ENCODE measurements at regions not wholly inside any gene's neighbourhood (a gene's known extent, or its start where the extent isn't known, plus 50 kb on each side); places are given as distances from the start of the nearest gene placed in this dataset.
"Not testable (repeated sequence)": the region's sequence is repeated elsewhere in the genome, so short reads cannot be mapped to it uniquely, and the experiment has no call there.

GRCh38 chrX:40834225-40834624 is 98.9 kb upstream of the MED14 start:
- H3K9me3 Mint-ChIP-seq, result peaks cover 3% of the 10 kb centered on the region
- H3K27me3 Mint-ChIP-seq, result peaks cover 51% of the 10 kb centered on the region
- no peaks in the 10 kb centered on the region for H3K4me1 Mint-ChIP-seq (ENCODE audit: low read depth)
- no peak for DNase-seq
- no peaks in the 10 kb centered on the region for H3K36me3 Mint-ChIP-seq (ENCODE audit: low read depth)
- H3K27ac Mint-ChIP-seq, result no peak overlapping the region
- no peak overlapping the region for H3K4me3 Mint-ChIP-seq

GRCh38 chrX:40835526-40835925 is 100.2 kb upstream of the MED14 start:
- Mint-ChIP-seq H3K36me3 (ENCODE audit: low read depth) (no peaks in the 10 kb centered on the region), H3K4me3 (no peak overlapping the region), H3K9me3 (peaks cover 12% of the 10 kb centered on the region), H3K4me1 (ENCODE audit: low read depth) (no peaks in the 10 kb centered on the region), H3K27ac (no peak overlapping the region), H3K27me3 (peaks cover 58% of the 10 kb centered on the region)
- DNase-seq, result no peak

GRCh38 chrX:40843643-40844042 is 108.3 kb upstream of the MED14 start:
- no peak for DNase-seq
- Mint-ChIP-seq H3K27me3 (peaks cover 66% of the 10 kb centered on the region), H3K9me3 (peaks cover 23% of the 10 kb centered on the region), H3K36me3 (ENCODE audit: low read depth) (no peaks in the 10 kb centered on the region), H3K4me1 (ENCODE audit: low read depth) (no peaks in the 10 kb centered on the region), H3K27ac (no peak overlapping the region), H3K4me3 (no peak overlapping the region)

GRCh38 chrX:40844471-40844870 is 109.1 kb upstream of the MED14 start:
- no peak for DNase-seq
- Mint-ChIP-seq H3K4me1 (ENCODE audit: low read depth) (no peaks in the 10 kb centered on the region), H3K4me3 (no peak overlapping the region), H3K27me3 (peaks cover 62% of the 10 kb centered on the region), H3K36me3 (ENCODE audit: low read depth) (no peaks in the 10 kb centered on the region), H3K9me3 (peaks cover 21% of the 10 kb centered on the region), H3K27ac (no peak overlapping the region)

GRCh38 chrX:40845331-40845911 is 110.1 kb upstream of the MED14 start:
- Mint-ChIP-seq H3K9me3 (peaks cover 13% of the 10 kb centered on the region), H3K36me3 (ENCODE audit: low read depth) (no peaks in the 10 kb centered on the region), H3K4me3 (no peak overlapping the region), H3K27me3 (peaks cover 63% of the 10 kb centered on the region), H3K4me1 (ENCODE audit: low read depth) (no peaks in the 10 kb centered on the region), H3K27ac (no peak overlapping the region)
- no peak for DNase-seq

GRCh38 chrX:40849906-40850823 is 114.8 kb upstream of the MED14 start:
- H3K4me1 Mint-ChIP-seq (ENCODE audit: low read depth), result peaks cover 3% of the 10 kb centered on the region
- H3K36me3 Mint-ChIP-seq (ENCODE audit: low read depth), result no peaks in the 10 kb centered on the region
- H3K9me3 Mint-ChIP-seq, result no peaks in the 10 kb centered on the region
- no peak for DNase-seq
- peaks cover 68% of the 10 kb centered on the region for H3K27me3 Mint-ChIP-seq
- H3K27ac Mint-ChIP-seq, result no peak overlapping the region
- no peak overlapping the region for H3K4me3 Mint-ChIP-seq

GRCh38 chrX:40852586-40852985 is 117.2 kb upstream of the MED14 start:
- Mint-ChIP-seq H3K4me1 (ENCODE audit: low read depth) (peaks cover 3% of the 10 kb centered on the region), H3K36me3 (ENCODE audit: low read depth) (no peaks in the 10 kb centered on the region), H3K9me3 (no peaks in the 10 kb centered on the region), H3K4me3 (no peak overlapping the region), H3K27me3 (peaks cover 56% of the 10 kb centered on the region), H3K27ac (no peak overlapping the region)
- no peak for DNase-seq

GRCh38 chrX:40853004-40853815 is 117.9 kb upstream of the MED14 start:
- Mint-ChIP-seq H3K4me3 (no peak overlapping the region), H3K27ac (no peak overlapping the region), H3K36me3 (ENCODE audit: low read depth) (no peaks in the 10 kb centered on the region), H3K27me3 (peaks cover 52% of the 10 kb centered on the region), H3K9me3 (no peaks in the 10 kb centered on the region), H3K4me1 (ENCODE audit: low read depth) (peaks cover 3% of the 10 kb centered on the region)
- no peak for DNase-seq

GRCh38 chrX:40853816-40854123 is 118.4 kb upstream of the MED14 start:
- H3K4me3 Mint-ChIP-seq, result no peak overlapping the region
- H3K27me3 Mint-ChIP-seq, result peaks cover 55% of the 10 kb centered on the region
- H3K27ac Mint-ChIP-seq, result no peak overlapping the region
- H3K36me3 Mint-ChIP-seq (ENCODE audit: low read depth), result no peaks in the 10 kb centered on the region
- H3K9me3 Mint-ChIP-seq, result no peaks in the 10 kb centered on the region
- H3K4me1 Mint-ChIP-seq (ENCODE audit: low read depth), result peaks cover 3% of the 10 kb centered on the region
- DNase-seq, result no peak

- no peaks in the 10 kb centered on the region for H3K9me3 Mint-ChIP-seq
- no peak overlapping the region for H3K4me3 Mint-ChIP-seq
- H3K27me3 Mint-ChIP-seq, result peaks cover 57% of the 10 kb centered on the region
- H3K36me3 Mint-ChIP-seq (ENCODE audit: low read depth), result no peaks in the 10 kb centered on the region
- DNase-seq, result no peak
- peaks cover 3% of the 10 kb centered on the region for H3K4me1 Mint-ChIP-seq (ENCODE audit: low read depth)
- no peak overlapping the region for H3K27ac Mint-ChIP-seq
Measured at GRCh38 chrX:40854242-40854641, 118.9 kb upstream of the MED14 start.

- no peak overlapping the region for H3K27ac Mint-ChIP-seq
- DNase-seq, result no peak
- H3K4me3 Mint-ChIP-seq, result no peak overlapping the region
- peaks cover 59% of the 10 kb centered on the region for H3K27me3 Mint-ChIP-seq
- H3K9me3 Mint-ChIP-seq, result no peaks in the 10 kb centered on the region
- H3K36me3 Mint-ChIP-seq (ENCODE audit: low read depth), result no peaks in the 10 kb centered on the region
- H3K4me1 Mint-ChIP-seq (ENCODE audit: low read depth), result peaks cover 3% of the 10 kb centered on the region
Measured at GRCh38 chrX:40855411-40855810, 120.1 kb upstream of the MED14 start.

GRCh38 chrX:40855932-40856515 is 120.7 kb upstream of the MED14 start:
- Mint-ChIP-seq H3K27ac (no peak overlapping the region), H3K27me3 (peaks cover 60% of the 10 kb centered on the region), H3K4me3 (no peak overlapping the region), H3K9me3 (no peaks in the 10 kb centered on the region), H3K4me1 (ENCODE audit: low read depth) (peaks cover 3% of the 10 kb centered on the region), H3K36me3 (ENCODE audit: low read depth) (no peaks in the 10 kb centered on the region)
- no peak for DNase-seq

GRCh38 chrX:40861952-40862554 is 126.7 kb upstream of the MED14 start:
- H3K4me1 Mint-ChIP-seq (ENCODE audit: low read depth); H3K9me3 Mint-ChIP-seq; H3K27ac Mint-ChIP-seq; H3K4me3 Mint-ChIP-seq; DNase-seq; H3K36me3 Mint-ChIP-seq (ENCODE audit: low read depth): not testable (repeated sequence)
- H3K27me3 Mint-ChIP-seq, result peaks cover 58% of the 10 kb centered on the region

GRCh38 chrX:40863260-40863659 is 127.9 kb upstream of the MED14 start:
- H3K4me1 Mint-ChIP-seq (ENCODE audit: low read depth); H3K4me3 Mint-ChIP-seq; DNase-seq; H3K9me3 Mint-ChIP-seq; H3K36me3 Mint-ChIP-seq (ENCODE audit: low read depth); H3K27ac Mint-ChIP-seq: not testable (repeated sequence)
- H3K27me3 Mint-ChIP-seq, result peaks cover 65% of the 10 kb centered on the region

All from activated T-cell treated with anti-CD3 and anti-CD28 coated beads, Interleukin-2, amount 50 U/mL, for 24 hours (primary cell).